ENCODE measurements at regions not wholly inside any gene's neighbourhood (a gene's known extent, or its start where the extent isn't known, plus 50 kb on each side); places are given as distances from the start of the nearest gene placed in this dataset.

DNA sequence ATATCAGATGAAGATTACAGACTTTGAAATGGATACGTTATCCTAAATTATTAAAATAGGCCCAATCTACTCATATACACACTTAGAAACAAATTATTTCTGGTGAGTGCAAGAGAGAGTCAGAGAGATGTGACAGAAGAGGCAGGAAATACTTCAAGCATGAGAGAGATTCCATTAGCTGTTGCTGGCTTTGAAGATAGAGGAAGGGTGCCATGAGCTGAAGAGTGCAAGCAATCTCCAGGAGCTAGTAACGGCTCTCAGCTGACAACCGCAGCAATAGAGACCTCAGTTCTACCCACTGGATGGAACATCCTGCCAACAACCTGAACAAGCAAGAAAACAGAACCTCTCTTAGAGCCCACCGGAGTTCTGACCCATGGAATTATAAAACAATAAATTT is 270.7 kb upstream of the SLITRK3 start:
- peaks cover 0 to 5% (median 0%) of the 10 kb centered on the region in 9 donors for H3K4me1 ChIP-seq
- WGBS, 2 donors: 55 to 57% methylated on average over 4 of the region's 4 CpGs
- no peak for ATAC-seq
- H3K36me3 ChIP-seq: no peaks in the 10 kb centered on the region
- peaks cover 0 to 21% (median 0%) of the 10 kb centered on the region in 11 donors for H3K9me3 ChIP-seq
- TF ChIP-seq, protein P1, sequence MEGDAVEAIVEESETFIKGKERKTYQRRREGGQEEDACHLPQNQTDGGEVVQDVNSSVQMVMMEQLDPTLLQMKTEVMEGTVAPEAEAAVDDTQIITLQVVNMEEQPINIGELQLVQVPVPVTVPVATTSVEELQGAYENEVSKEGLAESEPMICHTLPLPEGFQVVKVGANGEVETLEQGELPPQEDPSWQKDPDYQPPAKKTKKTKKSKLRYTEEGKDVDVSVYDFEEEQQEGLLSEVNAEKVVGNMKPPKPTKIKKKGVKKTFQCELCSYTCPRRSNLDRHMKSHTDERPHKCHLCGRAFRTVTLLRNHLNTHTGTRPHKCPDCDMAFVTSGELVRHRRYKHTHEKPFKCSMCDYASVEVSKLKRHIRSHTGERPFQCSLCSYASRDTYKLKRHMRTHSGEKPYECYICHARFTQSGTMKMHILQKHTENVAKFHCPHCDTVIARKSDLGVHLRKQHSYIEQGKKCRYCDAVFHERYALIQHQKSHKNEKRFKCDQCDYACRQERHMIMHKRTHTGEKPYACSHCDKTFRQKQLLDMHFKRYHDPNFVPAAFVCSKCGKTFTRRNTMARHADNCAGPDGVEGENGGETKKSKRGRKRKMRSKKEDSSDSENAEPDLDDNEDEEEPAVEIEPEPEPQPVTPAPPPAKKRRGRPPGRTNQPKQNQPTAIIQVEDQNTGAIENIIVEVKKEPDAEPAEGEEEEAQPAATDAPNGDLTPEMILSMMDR (IDR thresholded peaks at IDR 0.05): no peak
- intact Hi-C loops (cut with DNase I): no loop called here
- DNase-seq: no peak
- H3K27ac ChIP-seq: no peak overlapping the region
- H3K27me3 ChIP-seq: no peaks in the 10 kb centered on the region
- no peak overlapping the region for H3K4me3 ChIP-seq

DNA sequence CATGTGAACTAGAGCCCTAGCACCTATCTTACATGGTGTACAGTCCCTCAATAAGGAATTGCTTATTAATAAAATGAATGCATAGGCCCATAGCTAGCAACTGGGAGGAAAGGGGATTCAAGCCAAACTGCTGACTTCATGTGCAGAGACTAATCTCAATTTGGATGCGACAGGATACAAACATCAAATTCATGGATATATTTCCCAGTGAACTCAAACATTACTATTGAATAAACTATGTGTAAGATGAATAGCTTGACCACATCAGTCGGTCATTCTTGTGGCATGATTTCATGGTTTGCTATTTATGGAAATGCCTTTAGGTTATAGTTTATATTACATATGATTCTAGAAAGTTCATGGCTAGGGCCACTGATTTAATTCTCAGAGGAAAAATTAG is 268.6 kb upstream of the SLITRK3 start:
- Histone ChIP-seq H3K9me3 (peaks cover 0 to 13% (median 0%) of the 10 kb centered on the region in 11 donors), H3K4me3 (no peak overlapping the region), H3K36me3 (no peaks in the 10 kb centered on the region), H3K4me1 (peaks cover 0 to 5% (median 0%) of the 10 kb centered on the region in 9 donors), H3K27ac (no peak overlapping the region), H3K27me3 (no peaks in the 10 kb centered on the region)
- no peak for ATAC-seq
- TF ChIP-seq, protein P1 (IDR thresholded peaks at IDR 0.05): no peak
- 69 to 72% methylated on average over 2 of the region's 2 CpGs for WGBS, 2 donors
- no peak for DNase-seq
- intact Hi-C loops (cut with DNase I): no loop called here

DNA sequence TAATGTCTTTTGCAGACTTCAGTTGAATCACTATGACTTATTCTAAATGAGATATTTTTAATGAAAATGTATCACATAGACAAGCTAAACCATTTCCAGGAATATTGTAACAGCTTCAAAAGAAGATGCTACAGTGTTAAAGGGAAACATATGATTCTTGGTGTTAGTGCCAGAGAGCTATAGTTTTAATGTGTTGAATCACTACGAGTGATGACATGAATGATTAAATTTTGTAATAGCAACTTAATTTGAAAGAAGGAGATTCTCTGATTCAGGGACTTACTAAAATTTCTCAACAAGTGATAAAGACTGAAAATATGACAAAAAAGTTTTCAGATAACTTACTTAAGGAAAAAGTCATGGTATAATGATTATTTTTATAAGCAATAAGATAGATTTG is 267.3 kb upstream of the SLITRK3 start:
- WGBS, 2 donors: 69 to 74% methylated on average over 1 of the region's 1 CpG
- Histone ChIP-seq H3K27ac (no peak overlapping the region), H3K9me3 (peaks cover 0 to 11% (median 0%) of the 10 kb centered on the region in 11 donors), H3K27me3 (no peaks in the 10 kb centered on the region), H3K36me3 (no peaks in the 10 kb centered on the region), H3K4me3 (no peak overlapping the region), H3K4me1 (peaks cover 0 to 5% (median 0%) of the 10 kb centered on the region in 9 donors)
- DNase-seq: no peak
- TF ChIP-seq, protein P1 (IDR thresholded peaks at IDR 0.05): no peak
- intact Hi-C loops (cut with DNase I): no loop called here
- no peak for ATAC-seq

DNA sequence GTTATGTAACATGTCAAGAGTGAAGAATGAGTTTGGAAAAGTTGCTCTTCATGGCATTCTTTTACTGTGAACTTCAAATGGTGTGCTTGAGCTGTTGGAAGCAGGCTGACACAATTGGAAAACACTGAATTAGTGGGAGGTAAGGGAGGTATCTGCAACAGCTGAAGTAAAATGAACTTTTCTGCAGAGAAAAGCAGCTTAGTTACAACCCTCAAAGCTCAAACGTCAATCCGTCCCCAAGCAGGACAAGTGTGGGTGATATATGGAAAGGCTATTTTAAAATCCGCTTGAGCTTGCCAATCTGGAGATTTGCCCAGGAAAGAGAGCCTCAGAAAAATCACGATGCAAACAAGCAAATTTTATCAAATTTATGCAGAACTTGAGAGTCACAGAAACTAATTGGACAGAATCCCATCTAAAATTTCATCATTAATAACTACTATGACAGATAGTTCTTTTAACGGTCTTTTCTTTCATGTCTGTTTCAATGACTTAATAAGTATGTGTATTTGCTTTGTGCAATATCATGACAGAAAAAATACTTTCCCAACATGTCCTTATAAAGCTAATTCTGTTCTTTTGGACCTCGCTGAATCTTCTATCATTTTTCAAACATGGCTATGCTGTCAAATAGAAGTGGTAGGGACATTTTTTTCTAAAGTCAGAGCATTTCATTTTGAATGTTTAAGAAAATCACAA is 266.6 kb upstream of the SLITRK3 start:
- Histone ChIP-seq H3K9me3 (peaks cover 0 to 4% (median 0%) of the 10 kb centered on the region in 11 donors), H3K27ac (no peak overlapping the region), H3K4me3 (no peak overlapping the region), H3K36me3 (no peaks in the 10 kb centered on the region), H3K27me3 (no peaks in the 10 kb centered on the region), H3K4me1 (peaks cover 0 to 5% (median 0%) of the 10 kb centered on the region in 9 donors)
- WGBS, 2 donors: 36 to 37% methylated on average over 6 of the region's 6 CpGs
- intact Hi-C loops (cut with DNase I): no loop called here
- DNase-seq (no peak), ATAC-seq (no peak)
- TF ChIP-seq, protein P1 (IDR thresholded peaks at IDR 0.05): no peak
